ENCODE measurements at regions not wholly inside any gene's neighbourhood (a gene's known extent, or its start where the extent isn't known, plus 50 kb on each side); places are given as distances from the start of the nearest gene placed in this dataset.

DNA sequence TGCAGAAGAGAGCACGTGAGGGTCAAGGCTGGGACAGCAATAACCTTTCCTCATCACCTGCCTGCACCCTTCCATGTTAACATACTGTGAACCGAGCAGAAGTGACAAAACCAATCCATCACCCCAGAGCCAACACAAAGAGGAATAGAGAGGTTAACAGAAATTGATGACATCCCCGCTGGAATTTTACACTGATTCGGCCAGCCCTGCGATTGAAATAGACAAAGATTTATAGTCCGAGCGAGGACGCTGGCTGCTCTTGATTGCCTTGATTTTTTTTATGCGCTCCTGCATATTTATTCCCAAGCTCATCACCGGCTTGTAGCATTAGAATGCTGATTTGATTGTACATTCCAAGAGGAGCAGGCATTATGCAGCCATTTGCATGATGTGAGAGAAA lies 729.7 kb downstream of the BCL11B start:
- Histone ChIP-seq H3K4me3 (no peak overlapping the region), H3K27me3 (ENCODE audit: control insufficient read depth in 3 of 3, insufficient read depth in 3 of 3, low read length in 2 of 3) (no peaks in the 10 kb centered on the region), H3K9me3 (ENCODE audit: control insufficient read depth in 4 of 4, insufficient read depth in 3 of 4, low read length in 3 of 4) (no peaks in the 10 kb centered on the region), H3K36me3 (ENCODE audit: control insufficient read depth in 4 of 4, insufficient read depth in 4 of 4, low read length in 4 of 4) (no peaks in the 10 kb centered on the region), H3K27ac (ENCODE audit: low read depth in 1 of 2, low read length in 1 of 2) (no peak overlapping the region), H3K4me1 (ENCODE audit: control insufficient read depth in 5 of 5, insufficient read depth in 5 of 5, low read length in 5 of 5) (no peaks in the 10 kb centered on the region), H3K9ac (ENCODE audit: insufficient read depth in 1 of 2, low read length in 2 of 2) (no peak overlapping the region)
- TF ChIP-seq CTCF (IDR thresholded peaks at IDR 0.05; ENCODE audit: control extremely low read depth, extremely low read depth): no peak
- no peak for ATAC-seq (ENCODE audit: insufficient read depth, low FRiP score)
- DNase-seq: no peak
- WGBS, 2 donors: 42 to 54% methylated on average over 10 of the region's 10 CpGs

DNA sequence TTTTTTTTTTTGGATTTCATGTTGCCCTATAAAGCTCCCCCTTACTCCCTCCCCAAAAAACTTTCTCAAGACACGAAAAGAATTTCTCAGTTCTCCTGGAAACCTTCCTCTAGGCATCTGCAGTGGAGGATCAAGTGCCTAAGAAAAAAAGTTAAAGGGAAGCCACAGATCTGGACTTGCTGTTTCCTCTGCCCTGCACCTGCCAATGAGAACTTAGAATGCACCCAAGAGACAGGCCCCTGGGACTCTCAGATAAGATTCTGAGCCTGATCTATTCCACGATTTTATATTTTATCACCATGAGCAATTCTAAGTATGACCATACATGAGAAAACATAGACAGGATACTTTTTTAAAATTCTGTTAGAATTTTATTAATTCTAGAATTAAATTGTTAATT lies 728.9 kb downstream of the BCL11B start:
- Histone ChIP-seq H3K4me1 (ENCODE audit: control insufficient read depth in 5 of 5, insufficient read depth in 5 of 5, low read length in 5 of 5) (no peaks in the 10 kb centered on the region), H3K9ac (ENCODE audit: insufficient read depth in 1 of 2, low read length in 2 of 2) (no peak overlapping the region), H3K36me3 (ENCODE audit: control insufficient read depth in 4 of 4, insufficient read depth in 4 of 4, low read length in 4 of 4) (no peaks in the 10 kb centered on the region), H3K27me3 (ENCODE audit: control insufficient read depth in 3 of 3, insufficient read depth in 3 of 3, low read length in 2 of 3) (no peaks in the 10 kb centered on the region), H3K9me3 (ENCODE audit: control insufficient read depth in 4 of 4, insufficient read depth in 3 of 4, low read length in 3 of 4) (no peaks in the 10 kb centered on the region), H3K4me3 (no peak overlapping the region), H3K27ac (ENCODE audit: low read depth in 1 of 2, low read length in 1 of 2) (no peak overlapping the region)
- TF ChIP-seq CTCF (IDR thresholded peaks at IDR 0.05; ENCODE audit: control extremely low read depth, extremely low read depth): no peak
- WGBS, 2 donors: 11 to 26% methylated on average over 2 of the region's 2 CpGs
- no peak for DNase-seq
- no peak for ATAC-seq (ENCODE audit: insufficient read depth, low FRiP score)

DNA sequence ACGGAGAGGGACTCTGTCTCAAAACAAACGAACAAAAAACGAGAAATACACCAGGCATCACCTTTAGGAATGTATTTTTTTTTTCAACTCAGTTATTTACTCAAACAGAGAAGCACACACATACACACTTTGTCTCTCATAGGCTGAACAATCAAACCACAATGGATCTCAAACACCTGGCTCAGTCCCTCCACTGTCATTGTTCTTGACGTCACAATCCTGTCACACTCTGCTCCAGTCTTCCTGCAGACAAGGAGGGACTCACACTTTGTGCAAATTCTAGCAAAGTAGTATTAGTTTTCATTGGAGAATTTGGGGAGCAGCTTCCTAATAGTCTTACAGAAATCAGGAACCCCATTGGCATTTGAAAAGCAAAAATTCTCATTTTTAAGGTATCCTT lies 727.8 kb downstream of the BCL11B start:
- 54 to 78% methylated on average over 4 of the region's 4 CpGs for WGBS, 2 donors
- Histone ChIP-seq H3K4me1 (ENCODE audit: control insufficient read depth in 5 of 5, insufficient read depth in 5 of 5, low read length in 5 of 5) (no peaks in the 10 kb centered on the region), H3K36me3 (ENCODE audit: control insufficient read depth in 4 of 4, insufficient read depth in 4 of 4, low read length in 4 of 4) (no peaks in the 10 kb centered on the region), H3K4me3 (no peak overlapping the region), H3K27ac (ENCODE audit: low read depth in 1 of 2, low read length in 1 of 2) (no peak overlapping the region), H3K9me3 (ENCODE audit: control insufficient read depth in 4 of 4, insufficient read depth in 3 of 4, low read length in 3 of 4) (no peaks in the 10 kb centered on the region), H3K27me3 (ENCODE audit: control insufficient read depth in 3 of 3, insufficient read depth in 3 of 3, low read length in 2 of 3) (no peaks in the 10 kb centered on the region), H3K9ac (ENCODE audit: insufficient read depth in 1 of 2, low read length in 2 of 2) (no peak overlapping the region)
- no peak for TF ChIP-seq CTCF (IDR thresholded peaks at IDR 0.05; ENCODE audit: control extremely low read depth, extremely low read depth)
- DNase-seq (no peak), ATAC-seq (ENCODE audit: insufficient read depth, low FRiP score) (no peak)

- ATAC-seq (ENCODE audit: insufficient read depth, low FRiP score) (no peak), DNase-seq (peak in 1 of 3 donors; percentile 4)
- H3K4me1 ChIP-seq (ENCODE audit: control insufficient read depth in 5 of 5, insufficient read depth in 5 of 5, low read length in 5 of 5): no peaks in the 10 kb centered on the region
- H3K9ac ChIP-seq (ENCODE audit: insufficient read depth in 1 of 2, low read length in 2 of 2): no peak overlapping the region
- H3K27ac ChIP-seq (ENCODE audit: low read depth in 1 of 2, low read length in 1 of 2): no peak overlapping the region
- H3K9me3 ChIP-seq (ENCODE audit: control insufficient read depth in 4 of 4, insufficient read depth in 3 of 4, low read length in 3 of 4): no peaks in the 10 kb centered on the region
- H3K4me3 ChIP-seq: no peak overlapping the region
- no peaks in the 10 kb centered on the region for H3K27me3 ChIP-seq (ENCODE audit: control insufficient read depth in 3 of 3, insufficient read depth in 3 of 3, low read length in 2 of 3)
- no peaks in the 10 kb centered on the region for H3K36me3 ChIP-seq (ENCODE audit: control insufficient read depth in 4 of 4, insufficient read depth in 4 of 4, low read length in 4 of 4)
- no peak for TF ChIP-seq CTCF (IDR thresholded peaks at IDR 0.05; ENCODE audit: control extremely low read depth, extremely low read depth)
These were observed 726.8 kb downstream of the BCL11B start for GRCh38 chr14:98545181-98545580.

Data from lung (tissue), 11 donors.